ENCODE measurements at regions not wholly inside any gene's neighbourhood (a gene's known extent, or its start where the extent isn't known, plus 50 kb on each side); places are given as distances from the start of the nearest gene placed in this dataset.

GRCh38 chr3:104887619-104888018 lies 479.1 kb upstream of the ALCAM start:
- no peak for TF ChIP-seq MYC (IDR thresholded peaks at IDR 0.05; ENCODE audit: low read depth, low read length)
- TF ChIP-seq, protein P1, sequence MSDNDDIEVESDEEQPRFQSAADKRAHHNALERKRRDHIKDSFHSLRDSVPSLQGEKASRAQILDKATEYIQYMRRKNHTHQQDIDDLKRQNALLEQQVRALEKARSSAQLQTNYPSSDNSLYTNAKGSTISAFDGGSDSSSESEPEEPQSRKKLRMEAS (IDR thresholded peaks at IDR 0.05; ENCODE audit: low read depth, low read length) = no peak
- TF ChIP-seq CTCF (IDR thresholded peaks at IDR 0.05; ENCODE audit: low read depth, low read length) = no peak
- H3K4me3 ChIP-seq (ENCODE audit: low read depth, low read length) = no peak overlapping the region
- no peak for DNase-seq (ENCODE audit: low read depth)

DNA sequence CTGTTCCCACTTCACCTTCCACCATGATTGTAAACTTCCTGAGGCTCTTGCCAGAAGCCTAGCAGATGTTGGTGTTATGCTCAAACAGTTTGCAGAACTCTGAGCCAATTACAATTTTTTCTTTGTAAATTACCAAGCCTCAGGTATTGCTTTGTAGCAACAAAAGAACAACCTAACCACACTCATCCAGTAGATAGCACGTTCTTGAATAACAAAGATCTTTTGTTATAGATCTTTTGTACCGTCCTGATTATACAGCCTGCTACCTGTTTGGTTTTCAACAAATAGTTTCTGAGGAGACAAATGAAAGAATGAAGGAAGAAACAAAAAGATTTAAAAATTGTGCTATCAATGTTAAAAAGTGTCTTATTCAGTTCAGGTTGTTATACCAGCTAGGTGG lies 474.7 kb upstream of the ALCAM start:
- no peak for DNase-seq (ENCODE audit: low read depth)
- no peak overlapping the region for H3K4me3 ChIP-seq (ENCODE audit: low read depth, low read length)
- TF ChIP-seq CTCF (IDR thresholded peaks at IDR 0.05; ENCODE audit: low read depth, low read length) = no peak
- TF ChIP-seq, protein P1 (IDR thresholded peaks at IDR 0.05; ENCODE audit: low read depth, low read length) = no peak
- TF ChIP-seq POLR2A (IDR thresholded peaks at IDR 0.05; ENCODE audit: extremely low read depth, insufficient read length) = no peak
- TF ChIP-seq MYC (IDR thresholded peaks at IDR 0.05; ENCODE audit: low read depth, low read length) = no peak

GRCh38 chr3:104896624-104897023 lies 470.1 kb upstream of the ALCAM start:
- no peak overlapping the region for H3K4me3 ChIP-seq (ENCODE audit: low read depth, low read length)
- TF ChIP-seq CTCF (IDR thresholded peaks at IDR 0.05; ENCODE audit: low read depth, low read length) (no peak), MYC (IDR thresholded peaks at IDR 0.05; ENCODE audit: low read depth, low read length) (no peak), POLR2A (IDR thresholded peaks at IDR 0.05; ENCODE audit: extremely low read depth, insufficient read length) (no peak)
- TF ChIP-seq, protein P1 (IDR thresholded peaks at IDR 0.05; ENCODE audit: low read depth, low read length) = no peak
- no peak for DNase-seq (ENCODE audit: low read depth)

DNA sequence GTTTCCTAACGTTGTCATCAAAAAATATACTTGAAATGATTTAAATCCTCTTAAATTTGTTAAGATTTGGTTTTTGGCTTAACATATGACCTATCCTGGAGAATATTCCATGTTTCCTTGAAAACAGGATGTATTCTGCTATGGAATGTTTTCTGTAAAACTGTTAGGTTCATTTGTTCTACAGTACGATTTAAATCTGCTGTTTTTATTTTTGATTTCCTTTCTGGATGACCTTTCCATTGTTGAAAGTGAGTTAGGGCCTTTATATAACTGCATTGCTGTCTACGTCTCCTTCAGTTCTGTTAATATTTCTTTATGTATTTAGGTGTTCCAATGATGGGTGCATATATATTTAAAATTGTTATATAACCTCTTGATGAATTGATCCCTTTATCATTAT lies 465.3 kb upstream of the ALCAM start:
- H3K4me3 ChIP-seq (ENCODE audit: low read depth, low read length) = no peak overlapping the region
- no peak for DNase-seq (ENCODE audit: low read depth)
- no peak for TF ChIP-seq CTCF (IDR thresholded peaks at IDR 0.05; ENCODE audit: low read depth, low read length)
- TF ChIP-seq MYC (IDR thresholded peaks at IDR 0.05; ENCODE audit: low read depth, low read length) = no peak
- TF ChIP-seq, protein P1 (IDR thresholded peaks at IDR 0.05; ENCODE audit: low read depth, low read length) = no peak
- no peak for TF ChIP-seq POLR2A (IDR thresholded peaks at IDR 0.05; ENCODE audit: extremely low read depth, insufficient read length)

- no peak for DNase-seq (ENCODE audit: low read depth)
- H3K4me3 ChIP-seq (ENCODE audit: low read depth, low read length) = no peak overlapping the region
- no peak for TF ChIP-seq MYC (IDR thresholded peaks at IDR 0.05; ENCODE audit: low read depth, low read length)
- no peak for TF ChIP-seq POLR2A (IDR thresholded peaks at IDR 0.05; ENCODE audit: extremely low read depth, insufficient read length)
- TF ChIP-seq, protein P1 (IDR thresholded peaks at IDR 0.05; ENCODE audit: low read depth, low read length) = no peak
- no peak for TF ChIP-seq CTCF (IDR thresholded peaks at IDR 0.05; ENCODE audit: low read depth, low read length)
Measured at GRCh38 chr3:104903064-104903463, 463.6 kb upstream of the ALCAM start.

Measured in NB4 (cell line).